Endothelial cell of umbilical vein (primary cell): ENCODE measurements at regions not wholly inside any gene's neighbourhood (a gene's known extent, or its start where the extent isn't known, plus 50 kb on each side); places are given as distances from the start of the nearest gene placed in this dataset.

Experiments used
- BruUV-seq: library from RNA; stranded (reverse); fragments of 400-500 nt; replicated peaks from 2 replicates; lab custom pipeline; 2021; lab: Mats Ljungman, UMichigan
- CTCF ChIA-PET: fragments of 300-600, 350-600 bp; sonication (Branson Sonifier 250); formaldehyde crosslinking; loops from one replicate; lab custom pipeline; 2021; ENCODE audit warnings: antibody characterized with exemption, inconsistent platforms; lab: Charles Lee
- POLR2A ChIA-PET: fragments of 300-600, 350-600 bp; sonication (Branson Sonifier 250); formaldehyde crosslinking; loops from one replicate; lab custom pipeline; 2021; ENCODE audit warnings: antibody characterized with exemption, inconsistent platforms; lab: Charles Lee
- DNase-seq: peaks from one replicate; pipeline ENCODE4 v3.0.0-alpha.2; 2011; ENCODE audit warnings: low read depth, low spot score
- FAIRE-seq: peaks from 2 replicates; lab custom pipeline; 2011; peaks lifted over from hg19 to GRCh38; lab: Jason Lieb, UNC
- H2AFZ ChIP-seq: 2 replicates; pipeline ENCODE4 v1.6.0; 2012; ENCODE audit warnings: low read depth, low read length, control low read depth, inconsistent platforms
- H3K27ac ChIP-seq: 2 replicates; pipeline ENCODE4 v1.5.1; 2011; ENCODE audit warnings: low read depth, mild to moderate bottlenecking, control low read depth, low read length, moderate library complexity; ENCODE audit not compliant: insufficient read depth
- H3K27me3 ChIP-seq, 2 experiments: 2 replicates each; pipeline versions ENCODE4 v1.6.0 to v1.6.1; 2011; ENCODE audit warnings: low read length in 2 of 2, mixed read lengths in 1 of 2; ENCODE audit not compliant: control insufficient read depth in 2 of 2, insufficient read depth in 2 of 2
- H3K36me3 ChIP-seq, 2 experiments: 2 replicates in 1 of 2; 3 replicates in 1 of 2; pipeline ENCODE4 v1.5.1; 2011; ENCODE audit warnings: low read length in 2 of 2, mild to moderate bottlenecking in 1 of 2, moderate library complexity in 1 of 2; ENCODE audit not compliant: control insufficient read depth in 2 of 2, insufficient read depth in 2 of 2; ENCODE audit errors: extremely low read depth in 1 of 2
- H3K4me1 ChIP-seq: 3 replicates; pipeline ENCODE4 v1.5.1; 2011; ENCODE audit warnings: mild to moderate bottlenecking, low read length; ENCODE audit not compliant: control insufficient read depth, insufficient read depth; ENCODE audit errors: extremely low read depth
- H3K4me2 ChIP-seq: 2 replicates; pipeline ENCODE4 v1.6.1; 2011; ENCODE audit warnings: low read length, control low read depth, mixed read lengths; ENCODE audit not compliant: insufficient read depth
- H3K4me3 ChIP-seq, 3 experiments: fragments of 200-600 bp in 1 of 3; sonication (generic), shearing (Covaris generic) in 1 of 3; replicated peaks in 1 of 3; 2 replicates each; pipeline ENCODE4 v1.5.1; 2011 to 2016; ENCODE audit warnings: control low read depth in 3 of 3, low read length in 3 of 3, mild to moderate bottlenecking in 2 of 3, inconsistent platforms in 1 of 3, low read depth in 1 of 3, moderate library complexity in 1 of 3; ENCODE audit not compliant: insufficient read depth in 1 of 3
- H3K79me2 ChIP-seq: 2 replicates; pipeline ENCODE4 v1.6.0; 2012; ENCODE audit warnings: low read length, inconsistent platforms; ENCODE audit not compliant: control insufficient read depth, insufficient read depth
- H3K9ac ChIP-seq: replicated peaks from 2 replicates; pipeline ENCODE3; 2011; ENCODE audit warnings: low read length, control low read depth; ENCODE audit not compliant: insufficient read depth; ENCODE audit errors: extremely low read depth
- H3K9me1 ChIP-seq: replicated peaks from 3 replicates; pipeline ENCODE4 v1.6.0; 2011; ENCODE audit warnings: mild to moderate bottlenecking, low read length; ENCODE audit not compliant: control insufficient read depth, insufficient read depth; ENCODE audit errors: extremely low read depth
- H3K9me3 ChIP-seq: replicated peaks from 2 replicates; pipeline ENCODE4 v1.5.1; 2012; ENCODE audit warnings: low read length, inconsistent platforms; ENCODE audit not compliant: control insufficient read depth, insufficient read depth
- H4K20me1 ChIP-seq: replicated peaks from 2 replicates; pipeline ENCODE3; 2011; ENCODE audit warnings: mild to moderate bottlenecking, low read length; ENCODE audit not compliant: control insufficient read depth, insufficient read depth; ENCODE audit errors: extremely low read depth
- CTCF ChIP-seq, 2 donors: IDR thresholded peaks; 1 replicate in 1 of 2; 2 replicates in 1 of 2; pipeline ENCODE4 v1.5.1; 2011; ENCODE audit warnings: low read length in 2 of 2, mild to moderate bottlenecking in 2 of 2, moderate library complexity in 2 of 2, control low read depth in 1 of 2, inconsistent platforms in 1 of 2, low read depth in 1 of 2; ENCODE audit not compliant: insufficient read depth in 1 of 2; ENCODE audit errors: extremely low read depth in 1 of 2
- EZH2 ChIP-seq: IDR thresholded peaks from 2 replicates; pipeline ENCODE4 v1.6.1; 2012; ENCODE audit warnings: borderline replicate concordance, low read depth, mild to moderate bottlenecking, moderate library complexity, low read length, inconsistent platforms; ENCODE audit not compliant: severe bottlenecking
- FOS ChIP-seq: IDR thresholded peaks from 2 replicates; pipeline ENCODE4 v1.6.1; 2011; ENCODE audit warnings: mild to moderate bottlenecking, low read length, moderate library complexity, borderline replicate concordance; ENCODE audit not compliant: insufficient read depth
- GATA2 ChIP-seq: IDR thresholded peaks from 2 replicates; pipeline ENCODE4 v1.7.0; 2011; ENCODE audit warnings: low read depth, mild to moderate bottlenecking, moderate library complexity, mixed read lengths, low read length; ENCODE audit not compliant: insufficient read length, insufficient read depth
- JUN ChIP-seq: IDR thresholded peaks from 2 replicates; pipeline ENCODE4 v1.6.1; 2011; ENCODE audit warnings: borderline replicate concordance, low read depth; ENCODE audit not compliant: insufficient read length, insufficient read depth
- MYC ChIP-seq: IDR thresholded peaks from one replicate; pipeline ENCODE4 v1.6.1; 2011; ENCODE audit warnings: mild to moderate bottlenecking, low read depth, low read length
- POLR2A ChIP-seq: IDR thresholded peaks from 2 replicates; pipeline ENCODE4 v1.6.1; 2012; ENCODE audit warnings: low read depth, mild to moderate bottlenecking, control low read depth, low read length
- POLR2AphosphoS5 ChIP-seq: IDR thresholded peaks from 2 replicates; pipeline ENCODE4 v1.6.1; 2012; ENCODE audit warnings: low read depth, mild to moderate bottlenecking, control low read depth, low read length, moderate library complexity; ENCODE audit not compliant: insufficient read depth
- dilution Hi-C: fragments of 300-500 bp; cut with MboI; formaldehyde crosslinking; loops from one replicate; pipeline ENCODE4 v1.15.0; 2019; ENCODE audit warnings: low sequenced_read_pairs; ENCODE audit not compliant: extremely low pct_ligation_motif_present
- intact Hi-C: fragments of 100-400 bp; cut with micrococcal nuclease; formaldehyde crosslinking; loops from one replicate; pipeline ENCODE4 v1.10.0; 2022
- TF ChIP-seq, protein P1 (sequence below): IDR thresholded peaks from 2 replicates; pipeline ENCODE4 v1.6.1; 2011; ENCODE audit not compliant: insufficient read depth, insufficient read length

DNA sequence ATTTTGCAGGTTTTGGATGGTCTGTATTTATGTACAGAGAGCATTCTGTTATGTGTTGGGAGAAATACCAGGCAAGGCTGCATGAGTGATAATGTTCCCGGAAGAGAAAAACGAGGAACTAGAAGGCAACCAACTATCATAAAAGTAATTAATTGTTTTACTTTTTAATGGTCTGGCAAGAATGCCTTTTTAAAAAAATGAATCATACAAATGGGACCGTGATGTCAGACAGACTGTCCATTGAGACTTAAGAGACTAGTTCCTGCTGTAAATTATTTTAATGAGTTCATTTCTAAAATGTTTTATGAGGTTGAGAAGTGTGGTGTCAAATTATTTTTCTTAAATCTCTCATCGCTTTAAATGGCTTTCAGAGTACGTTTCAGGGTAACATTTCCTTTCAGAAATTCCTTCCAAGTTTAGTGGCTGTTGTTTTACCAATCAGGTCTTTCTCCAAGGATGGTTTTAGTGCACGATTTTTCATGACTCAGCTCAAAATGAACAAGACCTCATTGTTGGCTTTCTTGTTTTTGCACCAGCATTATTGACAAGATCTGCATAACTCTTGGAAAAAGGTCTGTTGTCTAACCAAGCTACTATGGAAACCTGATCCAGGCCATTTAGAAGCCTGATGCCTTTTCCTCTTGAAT, 86.1 kb upstream of the ARHGAP5 start:
- peak; percentile 23 for DNase-seq
- no peak overlapping the region for H3K4me2 ChIP-seq
- POLR2A ChIA-PET, result no interaction called here

More for the DNA sequence above, 86.1 kb upstream of the ARHGAP5 start:
- intact Hi-C loops (no loop called here), dilution Hi-C loops (no loop called here)
- no TSS peak for BruUV-seq
- Histone ChIP-seq H3K4me3 (no peak overlapping the region), H4K20me1 (no peaks in the 10 kb centered on the region), H3K27me3 (no peaks in the 10 kb centered on the region), H3K27ac (no peak overlapping the region), H3K4me1 (no peaks in the 10 kb centered on the region), H3K79me2 (no peaks in the 10 kb centered on the region), H3K9me1 (no peaks in the 10 kb centered on the region), H2AFZ (no peak overlapping the region), H3K9ac (no peak overlapping the region), H3K9me3 (no peaks in the 10 kb centered on the region), H3K36me3 (no peaks in the 10 kb centered on the region)
- TF ChIP-seq FOS (no peak), JUN (no peak), GATA2 (no peak), CTCF (IDR thresholded peaks at IDR 0.05; ENCODE audit: extremely low read depth in 1 of 2, insufficient read depth in 1 of 2, low read depth in 1 of 2, low read length in 2 of 2) (no peak), POLR2A (no peak), POLR2AphosphoS5 (no peak), EZH2 (no peak), MYC (no peak)
- TF ChIP-seq, protein P1, sequence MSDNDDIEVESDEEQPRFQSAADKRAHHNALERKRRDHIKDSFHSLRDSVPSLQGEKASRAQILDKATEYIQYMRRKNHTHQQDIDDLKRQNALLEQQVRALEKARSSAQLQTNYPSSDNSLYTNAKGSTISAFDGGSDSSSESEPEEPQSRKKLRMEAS, result no peak
- peak; percentile 54 for FAIRE-seq
- CTCF ChIA-PET, result interaction anchor here (1.4 kb wide), 1 partner anchor 12 kb away, joined by 3 read pairs; no protein-coding TSS in a partner anchor
